Body of pancreas (tissue), 4 donors: ENCODE measurements at regions not wholly inside any gene's neighbourhood (a gene's known extent, or its start where the extent isn't known, plus 50 kb on each side); places are given as distances from the start of the nearest gene placed in this dataset.

ENCODE experiments used
- ATAC-seq: fragments of 150-250 bp; one replicate; pipeline ENCODE4 v1.9.1; 2016
- DNase-seq, 4 donors: peaks; one replicate each; pipeline ENCODE4 v3.0.0-alpha.2; 2019
- H3K27ac ChIP-seq, 4 donors: fragments of 200-600 bp; sonication (generic); 1 replicate in 3 of 4; 2 replicates in 1 of 4; pipeline versions ENCODE4 v1.5.1 to v1.6.1; 2016 to 2019; ENCODE audit warnings: mild to moderate bottlenecking in 1 of 4, mixed read lengths in 1 of 4, moderate library complexity in 1 of 4
- H3K27me3 ChIP-seq, 2 donors: fragments of 200-600 bp; sonication (generic); one replicate each; pipeline ENCODE4 v1.6.0; 2016; ENCODE audit warnings: mild to moderate bottlenecking in 1 of 2
- H3K36me3 ChIP-seq, 2 donors: fragments of 200-600 bp; sonication (generic); replicated peaks in 1 of 2; 2 replicates each; pipeline ENCODE4 v1.5.1; 2016; ENCODE audit warnings: low read depth in 2 of 2; ENCODE audit not compliant: insufficient read depth in 1 of 2
- H3K4me1 ChIP-seq: fragments of 200-600 bp; sonication (generic); one replicate; pipeline ENCODE4 v1.6.0; 2016
- H3K4me3 ChIP-seq, 2 donors: fragments of 200-600 bp; sonication (generic); 1 replicate in 1 of 2; 2 replicates in 1 of 2; pipeline ENCODE4 v1.5.1; 2016 to 2019
- H3K9me3 ChIP-seq, 3 donors: fragments of 200-600 bp; sonication (generic); 1 replicate in 2 of 3; 2 replicates in 1 of 3; pipeline ENCODE4 v1.5.1; 2016
- POLR2A ChIP-seq, 3 donors: fragments of 450-650 bp; IDR thresholded peaks; one replicate each; pipeline ENCODE4 v1.6.1; 2016; ENCODE audit warnings: antibody characterized with exemption in 3 of 3, mild to moderate bottlenecking in 2 of 3
- WGBS, 2 donors: methylation state at CpG; one replicate each; pipeline ENCODE4 v1.1.5; 2017; 5-methylcytosine and 5-hydroxymethylcytosine counted together
- intact Hi-C: fragments of 100-400 bp; cut with DNase I; formaldehyde crosslinking; loops from one replicate; pipeline ENCODE4 v1.15.1; 2023
- TF ChIP-seq, protein P1 (sequence below), 7 experiments: fragments of 450-650 bp in 4 of 7; fragments of 200-600 bp in 3 of 7; sonication (generic) in 3 of 7; IDR thresholded peaks; one replicate each; pipeline ENCODE4 v1.5.1; 2016 to 2019; ENCODE audit warnings: antibody characterized with exemption in 7 of 7

DNA sequence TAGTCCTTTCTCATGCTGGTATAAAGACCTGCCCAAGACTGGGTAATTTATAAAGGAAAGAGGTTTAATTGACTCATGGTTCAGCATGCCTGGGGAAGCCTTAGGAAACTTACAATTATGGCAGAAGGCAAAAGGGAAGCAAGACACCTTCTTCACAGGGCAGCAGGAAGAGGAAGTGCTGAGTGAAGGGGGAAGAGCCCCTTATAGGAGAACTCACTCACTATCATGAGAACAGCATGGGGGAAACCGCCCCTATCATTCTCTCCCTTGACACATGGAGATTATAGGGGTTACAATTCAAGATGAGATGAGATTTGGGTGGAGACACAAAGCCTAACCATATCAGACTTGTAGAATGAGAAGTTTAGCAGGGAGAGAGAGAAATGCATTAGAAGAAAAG is 373.3 kb upstream of the DIAPH2 start:
- intact Hi-C loops = no loop called here
- WGBS, 2 donors = 29 to 40% methylated on average over 1 of the region's 1 CpG
- DNase-seq (no peak), ATAC-seq (no peak)
- Histone ChIP-seq H3K36me3 (no peaks in the 10 kb centered on the region), H3K4me3 (no peak overlapping the region), H3K4me1 (no peaks in the 10 kb centered on the region), H3K27ac (no peak overlapping the region), H3K27me3 (no peaks in the 10 kb centered on the region), H3K9me3 (no peaks in the 10 kb centered on the region)
- TF ChIP-seq, protein P1, sequence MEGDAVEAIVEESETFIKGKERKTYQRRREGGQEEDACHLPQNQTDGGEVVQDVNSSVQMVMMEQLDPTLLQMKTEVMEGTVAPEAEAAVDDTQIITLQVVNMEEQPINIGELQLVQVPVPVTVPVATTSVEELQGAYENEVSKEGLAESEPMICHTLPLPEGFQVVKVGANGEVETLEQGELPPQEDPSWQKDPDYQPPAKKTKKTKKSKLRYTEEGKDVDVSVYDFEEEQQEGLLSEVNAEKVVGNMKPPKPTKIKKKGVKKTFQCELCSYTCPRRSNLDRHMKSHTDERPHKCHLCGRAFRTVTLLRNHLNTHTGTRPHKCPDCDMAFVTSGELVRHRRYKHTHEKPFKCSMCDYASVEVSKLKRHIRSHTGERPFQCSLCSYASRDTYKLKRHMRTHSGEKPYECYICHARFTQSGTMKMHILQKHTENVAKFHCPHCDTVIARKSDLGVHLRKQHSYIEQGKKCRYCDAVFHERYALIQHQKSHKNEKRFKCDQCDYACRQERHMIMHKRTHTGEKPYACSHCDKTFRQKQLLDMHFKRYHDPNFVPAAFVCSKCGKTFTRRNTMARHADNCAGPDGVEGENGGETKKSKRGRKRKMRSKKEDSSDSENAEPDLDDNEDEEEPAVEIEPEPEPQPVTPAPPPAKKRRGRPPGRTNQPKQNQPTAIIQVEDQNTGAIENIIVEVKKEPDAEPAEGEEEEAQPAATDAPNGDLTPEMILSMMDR (IDR thresholded peaks at IDR 0.05) = no peak
- TF ChIP-seq POLR2A (IDR thresholded peaks at IDR 0.05) = no peak

DNA sequence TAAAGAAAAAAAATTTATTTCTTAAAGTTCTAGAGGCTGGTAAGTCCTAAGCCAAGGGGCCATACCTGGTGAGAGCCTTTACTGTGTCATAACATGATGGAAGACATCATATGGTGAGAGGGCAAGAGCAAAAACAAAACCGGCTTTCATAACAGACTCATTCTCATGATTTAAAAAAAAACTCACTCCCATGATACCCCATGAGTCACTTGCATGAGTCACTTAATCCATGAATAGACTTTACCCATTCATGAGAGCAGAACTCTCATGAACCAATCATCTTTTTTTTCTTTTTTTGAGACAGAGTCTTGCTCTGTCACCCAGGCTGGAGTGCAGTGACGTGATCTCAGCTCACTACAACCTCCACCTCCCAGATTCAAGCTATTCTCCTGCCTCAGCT is 369.7 kb upstream of the DIAPH2 start:
- DNase-seq (no peak), ATAC-seq (no peak)
- no peaks in the 10 kb centered on the region for H3K36me3 ChIP-seq
- intact Hi-C loops = no loop called here
- H3K4me3 ChIP-seq = no peak overlapping the region
- TF ChIP-seq POLR2A (IDR thresholded peaks at IDR 0.05) = no peak
- TF ChIP-seq, protein P1 (IDR thresholded peaks at IDR 0.05) = no peak
- no peak overlapping the region for H3K27ac ChIP-seq
- no peaks in the 10 kb centered on the region for H3K9me3 ChIP-seq
- no peaks in the 10 kb centered on the region for H3K27me3 ChIP-seq
- WGBS, 2 donors = 61 to 69% methylated on average over 2 of the region's 2 CpGs
- H3K4me1 ChIP-seq = no peaks in the 10 kb centered on the region

- WGBS, 2 donors = 69 to 71% methylated on average over 3 of the region's 3 CpGs
- TF ChIP-seq, protein P1 (IDR thresholded peaks at IDR 0.05) = no peak
- TF ChIP-seq POLR2A (IDR thresholded peaks at IDR 0.05) = no peak
- Histone ChIP-seq H3K4me1 (no peaks in the 10 kb centered on the region), H3K9me3 (no peaks in the 10 kb centered on the region), H3K27ac (no peak overlapping the region), H3K27me3 (no peaks in the 10 kb centered on the region), H3K36me3 (no peaks in the 10 kb centered on the region), H3K4me3 (no peak overlapping the region)
- DNase-seq (no peak), ATAC-seq (no peak)
- intact Hi-C loops = no loop called here
Observed at GRCh38 chrX:96361844-96362243, 322.8 kb upstream of the DIAPH2 start.

GRCh38 chrX:96372313-96373046 is 312.2 kb upstream of the DIAPH2 start:
- ATAC-seq (peak; percentile 70), DNase-seq (peak; percentile 10 to 37 (median 24))
- Histone ChIP-seq H3K4me1 (no peaks in the 10 kb centered on the region), H3K4me3 (no peak overlapping the region), H3K36me3 (no peaks in the 10 kb centered on the region), H3K27ac (no peak overlapping the region), H3K9me3 (no peaks in the 10 kb centered on the region), H3K27me3 (no peaks in the 10 kb centered on the region)
- intact Hi-C loops = no loop called here
- 8 to 22% methylated on average over 5 to 6 of the region's 7 CpGs for WGBS, 2 donors
- TF ChIP-seq, protein P1 (IDR thresholded peaks at IDR 0.05) = peak; percentile 30 to 72 (median 57)
- no peak for TF ChIP-seq POLR2A (IDR thresholded peaks at IDR 0.05)

- H3K4me1 ChIP-seq = no peaks in the 10 kb centered on the region
- no peak for ATAC-seq
- no peak overlapping the region for H3K27ac ChIP-seq
- no peaks in the 10 kb centered on the region for H3K36me3 ChIP-seq
- no peak overlapping the region for H3K4me3 ChIP-seq
- H3K27me3 ChIP-seq = no peaks in the 10 kb centered on the region
- WGBS, 2 donors = 18 to 27% methylated on average over 4 of the region's 4 CpGs
- intact Hi-C loops = no loop called here
- no peaks in the 10 kb centered on the region for H3K9me3 ChIP-seq
- TF ChIP-seq, protein P1 (IDR thresholded peaks at IDR 0.05) = no peak
- TF ChIP-seq POLR2A (IDR thresholded peaks at IDR 0.05) = no peak
- DNase-seq = no peak
Observed at GRCh38 chrX:96373047-96373355, 311.6 kb upstream of the DIAPH2 start.
